Aorta (tissue), 5 donors: ENCODE measurements at regions not wholly inside any gene's neighbourhood (a gene's known extent, or its start where the extent isn't known, plus 50 kb on each side); places are given as distances from the start of the nearest gene placed in this dataset.
"Not testable (repeated sequence)": the region's sequence is repeated elsewhere in the genome, so short reads cannot be mapped to it uniquely, and the experiment has no call there.

Experiments used
- ATAC-seq: fragments of 200-7000 bp; cut with Tn5 transposase; one replicate; pipeline ENCODE4 v1.9.1; 2022; ENCODE audit warnings: moderate library complexity; ENCODE audit not compliant: low FRiP score
- DNase-seq, 2 donors: peaks; one replicate each; pipeline ENCODE4 v3.0.0-alpha.2; 2020
- H3K27ac ChIP-seq, 2 donors: one replicate each; pipeline ENCODE4 v1.5.1; 2013; ENCODE audit warnings: low read length in 2 of 2, mild to moderate bottlenecking in 2 of 2, moderate library complexity in 2 of 2, control low read depth in 1 of 2, inconsistent platforms in 1 of 2, low read depth in 1 of 2
- H3K27me3 ChIP-seq, 2 donors: one replicate each; pipeline ENCODE4 v1.6.1; 2013; ENCODE audit warnings: control low read depth in 1 of 2, low read length in 1 of 2, mild to moderate bottlenecking in 1 of 2, moderate library complexity in 1 of 2; ENCODE audit not compliant: insufficient read depth in 2 of 2, control insufficient read depth in 1 of 2
- H3K36me3 ChIP-seq, 2 donors: one replicate each; pipeline ENCODE4 v1.6.1; 2013; ENCODE audit warnings: control low read depth in 1 of 2, low read length in 1 of 2, mild to moderate bottlenecking in 1 of 2; ENCODE audit not compliant: insufficient read depth in 2 of 2, control insufficient read depth in 1 of 2
- H3K4me1 ChIP-seq, 2 donors: one replicate each; pipeline ENCODE4 v1.6.1; 2013; ENCODE audit warnings: low read length in 2 of 2, control low read depth in 1 of 2, mild to moderate bottlenecking in 1 of 2, moderate library complexity in 1 of 2; ENCODE audit not compliant: insufficient read depth in 2 of 2, control insufficient read depth in 1 of 2
- H3K4me3 ChIP-seq, 2 donors: one replicate each; pipeline ENCODE4 v1.5.1; 2013; ENCODE audit warnings: low read length in 2 of 2, control low read depth in 1 of 2, mild to moderate bottlenecking in 1 of 2
- H3K9me3 ChIP-seq: one replicate; pipeline ENCODE4 v1.6.1; 2013; ENCODE audit warnings: mild to moderate bottlenecking, low read length; ENCODE audit not compliant: control insufficient read depth
- WGBS, 2 donors: extraction: QIAGEN DNeasy Blood & Tissue Kit; methylation state at CpG; one replicate each; pipeline ENCODE4 v1.1.7; 2013; 5-methylcytosine and 5-hydroxymethylcytosine counted together
- intact Hi-C, 2 donors: fragments of 100-400 bp; cut with DNase I; formaldehyde crosslinking; loops; one replicate each; pipeline versions ENCODE4 v1.14.2 to v1.15.0; 2022
- donor health status: healthy with polysubstance abuse.
- donor health status: Bipolar disorder and iron deficiency.
- donor health status: DM: no; HTN: no; CAD: no.
- donor health status: DM: no; HTN: no; CAD: no.
- donor health status: DM: yes; HTN: yes; CAD: no.

GRCh38 chr12:9326085-9326484 lies 117.9 kb upstream of the PZP start:
- intact Hi-C loops: no loop called here
- 57 to 58% methylated on average over 12 of the region's 12 CpGs for WGBS, 2 donors
- no peak for ATAC-seq
- Histone ChIP-seq H3K27me3 (no peaks in the 10 kb centered on the region), H3K9me3 (no peaks in the 10 kb centered on the region), H3K4me3 (no peak overlapping the region), H3K36me3 (no peaks in the 10 kb centered on the region), H3K27ac (no peak overlapping the region), H3K4me1 (no peaks in the 10 kb centered on the region)
- no peak for DNase-seq

GRCh38 chr12:9325471-9325870 lies 117.3 kb upstream of the PZP start:
- Histone ChIP-seq H3K27ac (no peak overlapping the region), H3K36me3 (no peaks in the 10 kb centered on the region), H3K9me3 (no peaks in the 10 kb centered on the region), H3K4me3 (no peak overlapping the region), H3K4me1 (no peaks in the 10 kb centered on the region), H3K27me3 (no peaks in the 10 kb centered on the region)
- intact Hi-C loops: no loop called here
- 64 to 69% methylated on average over 10 of the region's 10 CpGs for WGBS, 2 donors
- no peak for ATAC-seq
- DNase-seq: no peak

- H3K9me3 ChIP-seq: no peaks in the 10 kb centered on the region
- intact Hi-C loops: no loop called here
- no peak overlapping the region for H3K4me3 ChIP-seq
- no peak overlapping the region for H3K27ac ChIP-seq
- 63 to 66% methylated on average over 6 of the region's 6 CpGs for WGBS, 2 donors
- ATAC-seq (no peak), DNase-seq (no peak)
- no peaks in the 10 kb centered on the region for H3K4me1 ChIP-seq
- no peaks in the 10 kb centered on the region for H3K36me3 ChIP-seq
- H3K27me3 ChIP-seq: no peaks in the 10 kb centered on the region
Measured at GRCh38 chr12:9324782-9325181, 116.6 kb upstream of the PZP start.

GRCh38 chr12:9323144-9323681 lies 115.0 kb upstream of the PZP start:
- Histone ChIP-seq H3K36me3 (no peaks in the 10 kb centered on the region), H3K9me3 (no peaks in the 10 kb centered on the region), H3K4me3 (no peak overlapping the region), H3K27ac (no peak overlapping the region), H3K4me1 (no peaks in the 10 kb centered on the region), H3K27me3 (no peaks in the 10 kb centered on the region)
- no peak for ATAC-seq
- intact Hi-C loops: no loop called here
- 58 to 62% methylated on average over 5 of the region's 5 CpGs for WGBS, 2 donors
- DNase-seq: no peak

GRCh38 chr12:9319842-9320173 lies 111.6 kb upstream of the PZP start:
- no peak for DNase-seq
- Histone ChIP-seq H3K4me3 (no peak overlapping the region), H3K27me3 (no peaks in the 10 kb centered on the region), H3K4me1 (no peaks in the 10 kb centered on the region), H3K36me3 (no peaks in the 10 kb centered on the region), H3K9me3 (no peaks in the 10 kb centered on the region), H3K27ac (no peak overlapping the region)
- 35 to 40% methylated on average over 3 of the region's 3 CpGs for WGBS, 2 donors
- intact Hi-C loops: no loop called here
- no peak for ATAC-seq

GRCh38 chr12:9319044-9319841 lies 111.0 kb upstream of the PZP start:
- H3K9me3 ChIP-seq: no peaks in the 10 kb centered on the region
- H3K4me3 ChIP-seq: no peak overlapping the region
- no peaks in the 10 kb centered on the region for H3K36me3 ChIP-seq
- ATAC-seq (no peak), DNase-seq (no peak)
- 52 to 63% methylated on average over 8 of the region's 8 CpGs for WGBS, 2 donors
- H3K27me3 ChIP-seq: no peaks in the 10 kb centered on the region
- H3K27ac ChIP-seq: no peak overlapping the region
- H3K4me1 ChIP-seq: no peaks in the 10 kb centered on the region
- intact Hi-C loops: no loop called here

GRCh38 chr12:9313479-9313878 lies 105.3 kb upstream of the PZP start:
- 54 to 56% methylated on average over 5 of the region's 6 CpGs for WGBS, 2 donors
- intact Hi-C loops: not testable (repeated sequence)
- ATAC-seq: peak; percentile 8

GRCh38 chr12:9312406-9313392 lies 104.5 kb upstream of the PZP start:
- H3K9me3 ChIP-seq, DNase-seq, intact Hi-C loops, H3K27ac ChIP-seq, H3K4me3 ChIP-seq, H3K27me3 ChIP-seq, H3K4me1 ChIP-seq, H3K36me3 ChIP-seq, ATAC-seq: not testable (repeated sequence)
- WGBS, 2 donors: 91 to 92% methylated on average over 11 to 14 of the region's 28 CpGs

More at GRCh38 chr12:9313479-9313878, 105.3 kb upstream of the PZP start:
- not testable (repeated sequence) for H3K27ac ChIP-seq, H3K4me1 ChIP-seq, H3K36me3 ChIP-seq, DNase-seq, H3K27me3 ChIP-seq, H3K9me3 ChIP-seq, H3K4me3 ChIP-seq
